Fibroblast of gingiva (primary cell): ENCODE measurements at regions not wholly inside any gene's neighbourhood (a gene's known extent, or its start where the extent isn't known, plus 50 kb on each side); places are given as distances from the start of the nearest gene placed in this dataset.

Experiments used
- DNase-seq: peaks from one replicate; pipeline ENCODE4 v3.0.0-alpha.2; 2011; ENCODE audit warnings: low read depth

DNA sequence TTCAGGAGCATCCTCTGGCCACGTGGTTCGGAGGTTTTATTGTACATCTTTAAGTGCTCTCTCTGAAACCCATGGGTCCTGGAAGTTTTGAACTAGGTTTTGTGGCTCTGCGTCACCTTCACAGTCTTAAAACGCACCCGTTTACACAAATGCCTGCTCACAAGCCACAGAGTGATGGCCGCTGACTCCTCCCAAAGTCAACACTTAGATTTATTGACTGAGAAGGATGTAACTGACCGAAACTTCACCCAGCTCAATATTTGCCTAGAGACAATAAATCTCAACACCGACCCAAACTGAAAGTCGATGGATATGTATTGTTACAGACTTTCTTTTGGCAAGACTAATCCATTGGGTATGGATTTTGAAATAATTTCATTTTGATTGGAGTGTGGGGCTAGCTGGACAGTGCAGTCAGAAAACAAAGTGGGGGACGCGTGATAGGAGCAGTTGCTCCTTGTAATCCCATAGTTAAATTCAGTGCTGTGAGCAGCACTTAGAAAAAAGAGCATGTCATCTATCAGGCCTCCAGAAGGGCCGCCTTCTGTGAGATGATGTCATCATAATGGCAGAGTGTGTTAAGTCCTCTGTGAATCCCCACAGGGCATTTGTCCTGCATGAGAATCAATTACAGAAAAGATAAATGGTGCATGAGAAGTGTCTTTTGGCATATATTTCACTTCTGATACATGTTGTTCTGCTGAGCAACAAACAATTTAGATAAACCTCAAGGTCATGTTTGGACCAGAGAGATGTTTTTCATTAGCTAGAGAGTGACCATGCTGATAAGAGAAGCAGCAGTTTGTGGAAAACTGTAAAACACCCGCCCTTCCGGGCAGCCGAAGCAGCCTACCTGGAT is 183.7 kb downstream of the INO80D start:
- DNase-seq: no peak

GRCh38 chr2:205901491-205901890 is 184.5 kb downstream of the INO80D start:
- no peak for DNase-seq

- no peak for DNase-seq
Measured at GRCh38 chr2:205898744-205899143, 187.2 kb downstream of the INO80D start.

DNA sequence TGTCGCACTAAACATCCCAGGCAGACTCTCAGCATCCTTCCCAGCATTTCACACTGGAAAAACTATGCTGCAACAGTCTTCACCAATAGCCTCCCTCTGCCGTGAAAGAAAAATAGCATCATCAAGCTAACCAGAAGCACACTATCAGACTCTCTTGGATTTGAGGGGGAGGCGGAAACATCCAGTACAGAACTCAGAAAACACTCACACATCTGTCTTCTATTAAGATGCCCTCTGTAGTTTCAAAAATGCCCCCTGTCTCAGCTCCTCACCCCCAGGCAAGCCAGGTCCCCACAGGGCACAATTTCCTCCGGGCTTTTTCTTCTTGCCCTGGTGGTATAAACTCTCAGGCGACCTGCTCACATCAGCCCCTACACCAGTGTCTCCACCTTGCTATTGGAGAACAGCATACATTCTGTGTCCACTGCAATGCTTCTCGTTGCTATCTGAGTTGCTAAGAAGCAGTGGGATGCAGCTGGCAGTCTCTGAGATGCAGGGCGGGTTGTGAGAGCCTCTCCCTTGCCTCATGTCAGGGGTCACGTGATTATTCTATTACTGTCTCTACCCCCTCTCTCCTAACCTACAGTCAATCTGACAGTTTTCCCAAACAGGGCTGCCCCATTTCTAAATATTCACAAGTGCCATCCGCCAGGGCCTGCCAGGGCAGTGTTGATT is 189.9 kb downstream of the INO80D start:
- DNase-seq: peak; percentile 5

DNA sequence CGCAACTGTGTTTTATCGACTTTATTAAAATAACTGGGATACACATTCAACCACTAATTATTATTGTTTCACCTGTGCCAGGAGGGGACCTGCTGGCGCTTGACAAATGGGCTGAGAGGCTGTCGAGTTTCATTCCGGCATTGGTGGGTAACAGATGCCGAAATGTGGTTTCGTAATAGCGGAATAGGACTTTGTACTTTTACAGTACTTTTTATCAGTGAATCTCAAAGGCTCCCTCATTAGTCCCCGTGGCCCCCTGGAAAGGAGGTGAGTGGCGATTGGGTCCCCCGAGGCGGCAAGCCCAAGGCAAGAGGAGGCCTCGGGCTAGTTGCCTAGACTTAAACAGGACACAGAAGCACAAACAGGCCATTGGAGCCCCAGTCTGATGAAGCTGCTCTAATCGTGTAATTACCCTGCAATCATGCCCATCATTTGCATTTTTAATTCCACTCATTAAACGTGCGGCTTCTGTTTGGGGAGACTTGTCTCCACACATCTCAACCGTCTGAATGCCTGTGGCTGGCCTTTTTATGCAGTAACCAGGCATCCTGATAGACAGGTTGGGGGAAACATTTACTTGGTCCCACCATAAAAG is 193.2 kb downstream of the INO80D start:
- no peak for DNase-seq

DNA sequence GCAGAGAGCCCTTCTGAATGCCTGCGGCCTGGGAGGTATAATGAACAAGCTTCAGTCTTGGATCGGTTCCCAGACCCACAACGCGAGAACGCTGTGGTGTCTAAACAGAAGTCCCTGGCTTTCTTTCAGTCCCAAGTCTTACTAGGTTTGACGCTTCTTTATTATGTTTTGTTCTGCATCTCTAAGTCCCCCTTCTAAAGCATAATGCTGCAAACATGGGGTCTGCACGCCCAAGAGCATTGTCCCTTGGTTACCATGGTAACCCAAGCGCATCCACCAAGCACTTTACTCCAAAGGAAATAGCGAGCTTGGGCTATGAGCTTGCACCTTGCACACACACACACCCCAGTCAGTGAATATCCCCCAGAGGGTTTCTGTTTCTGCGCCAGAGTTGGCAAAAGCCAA is 193.7 kb downstream of the INO80D start:
- no peak for DNase-seq

DNA sequence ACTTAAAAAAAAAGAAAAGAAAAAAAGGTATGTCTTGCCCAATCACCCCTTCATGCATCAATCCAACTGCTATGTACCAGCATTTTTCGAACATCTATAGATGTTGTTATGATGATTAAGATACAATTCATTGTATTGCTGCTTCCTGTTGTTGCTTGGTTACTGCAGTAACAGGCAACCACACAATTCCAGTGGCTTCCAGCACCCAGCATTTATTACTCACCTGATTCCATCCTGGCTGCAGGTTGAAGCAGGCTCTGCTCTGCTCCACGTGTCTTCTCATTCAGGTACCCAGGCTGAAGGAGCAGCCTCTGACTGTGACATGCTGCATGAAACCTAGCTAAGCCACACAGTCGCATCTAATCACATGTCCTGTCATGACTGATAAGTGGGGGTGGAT is 196.9 kb downstream of the INO80D start:
- no peak for DNase-seq

- no peak for DNase-seq
Measured at GRCh38 chr2:205887637-205888036, 198.3 kb downstream of the INO80D start.

DNA sequence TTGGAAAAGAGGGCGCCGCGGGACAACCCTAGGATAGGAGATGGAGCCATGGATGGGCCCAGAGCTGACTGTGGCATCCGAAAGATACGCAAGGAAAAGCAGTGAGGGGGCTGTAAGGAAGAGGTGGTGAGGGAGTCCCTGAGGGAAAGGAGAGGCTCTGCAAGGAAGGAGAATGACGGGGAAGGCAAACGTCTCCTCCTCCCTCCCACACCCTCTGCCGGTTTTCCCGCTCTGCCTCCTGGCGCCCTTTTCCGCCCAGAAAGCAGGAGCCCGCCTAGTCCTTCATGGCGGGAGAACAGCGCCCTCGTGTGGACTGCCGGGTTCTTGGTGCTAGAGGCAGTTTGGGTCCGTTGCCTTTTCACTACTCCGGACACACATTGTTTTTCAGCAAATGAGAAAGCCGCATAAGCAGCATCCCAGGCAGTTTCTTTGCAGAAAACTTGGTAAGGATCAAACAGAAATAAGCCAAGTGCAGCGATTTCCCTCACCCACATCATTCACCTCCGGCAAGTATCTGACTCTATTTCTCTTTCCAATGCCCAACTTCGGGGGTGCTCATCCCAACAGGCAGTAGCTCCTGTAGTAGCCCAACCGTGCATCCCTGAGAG is 200.4 kb downstream of the INO80D start:
- DNase-seq: peak; percentile 56

DNA sequence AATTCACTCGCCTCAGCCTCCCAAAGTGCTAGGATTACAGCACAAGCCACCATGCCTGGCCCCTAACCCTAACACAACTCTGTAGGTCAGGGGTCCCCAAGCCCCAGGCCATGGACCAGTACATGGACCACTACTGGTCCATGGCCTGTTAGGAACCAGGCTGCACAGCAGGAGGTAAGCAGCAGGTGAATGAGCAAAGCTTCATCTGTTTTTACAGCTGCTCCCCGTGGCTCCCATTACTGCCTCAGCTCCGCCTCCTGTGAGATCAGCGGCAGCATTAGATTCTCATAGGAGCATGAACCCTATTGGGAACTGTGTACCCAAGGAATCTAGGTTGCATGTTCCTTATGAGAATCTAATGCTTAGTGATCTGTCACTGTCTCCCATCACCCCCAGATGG is 201.7 kb downstream of the NRP2 start:
- no peak for DNase-seq

- no peak for DNase-seq
Measured at GRCh38 chr2:205882806-205883425, 200.6 kb downstream of the NRP2 start.

DNA sequence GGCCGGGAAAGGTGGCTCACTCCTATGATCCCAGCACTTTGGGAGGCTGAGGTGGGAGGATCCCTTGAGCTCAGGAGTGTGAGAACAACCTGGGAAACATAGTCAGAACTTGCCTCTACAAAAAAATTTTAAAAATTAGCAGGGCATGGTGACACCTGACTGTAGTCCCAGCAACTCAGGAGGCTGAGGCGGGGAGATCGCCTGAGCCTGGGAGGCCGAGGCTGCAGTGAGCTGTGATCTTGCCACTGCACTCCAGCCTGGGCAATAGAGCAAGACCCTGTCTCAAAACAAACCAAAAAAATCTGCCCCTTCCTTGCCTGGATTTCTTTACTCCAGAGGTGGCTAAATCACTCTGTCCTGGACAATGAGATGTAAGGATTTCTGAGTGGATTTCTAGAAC is 197.7 kb downstream of the NRP2 start:
- no peak for DNase-seq

- DNase-seq: no peak
Measured at GRCh38 chr2:205878999-205879762, 196.9 kb downstream of the NRP2 start.

- no peak for DNase-seq
Measured at GRCh38 chr2:205877496-205877895, 195.2 kb downstream of the NRP2 start.

GRCh38 chr2:205876127-205876526 is 193.8 kb downstream of the NRP2 start:
- no peak for DNase-seq

GRCh38 chr2:205872716-205873115 is 190.4 kb downstream of the NRP2 start:
- no peak for DNase-seq

DNA sequence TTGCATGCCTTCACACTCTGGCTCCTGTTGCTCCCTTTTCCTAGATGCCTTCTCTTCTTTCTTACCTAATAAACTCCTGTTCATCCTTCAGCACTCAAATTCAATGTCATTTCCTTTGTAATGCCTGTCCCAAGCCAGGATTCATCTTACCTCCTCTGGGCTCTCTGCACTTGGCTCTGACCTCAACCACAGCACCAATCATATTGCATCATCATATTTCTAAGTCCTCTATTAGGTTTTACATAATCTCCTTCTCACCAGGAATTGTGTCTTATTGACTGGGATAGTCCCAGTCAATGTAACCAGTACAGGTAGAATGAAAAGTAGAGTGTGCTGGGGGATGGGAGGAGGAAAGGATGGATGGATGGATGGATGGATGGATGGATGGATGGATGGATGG is 187.1 kb downstream of the NRP2 start:
- DNase-seq: no peak

- no peak for DNase-seq
Measured at GRCh38 chr2:205868773-205869333, 186.6 kb downstream of the NRP2 start.

- no peak for DNase-seq
Measured at GRCh38 chr2:205868053-205868452, 185.8 kb downstream of the NRP2 start.

DNA sequence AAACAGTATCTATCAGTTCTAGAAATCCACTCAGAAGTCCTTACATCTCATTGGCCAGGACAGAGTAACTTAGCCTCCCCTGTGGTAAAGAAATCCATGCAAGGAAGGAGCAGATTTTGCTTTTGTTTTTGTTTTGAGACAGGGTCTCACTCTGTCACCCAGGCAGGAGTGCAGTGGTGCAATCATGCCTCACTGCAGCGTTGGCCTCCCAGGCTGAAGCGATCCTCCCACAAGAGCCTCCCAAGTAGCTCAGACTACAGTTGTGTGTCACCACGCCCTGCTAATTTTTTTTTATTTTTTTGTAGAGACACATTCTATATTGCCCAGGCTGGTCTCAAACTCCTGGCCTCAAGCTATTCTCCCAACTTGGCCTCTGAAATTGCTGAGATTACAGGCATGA is 185.1 kb downstream of the NRP2 start:
- no peak for DNase-seq

- DNase-seq: no peak
Measured at GRCh38 chr2:205865905-205866441, 183.7 kb downstream of the NRP2 start.
